NCI-H146 treated with DMSO at 0.1 percent for 48 hours (cell line): ENCODE measurements at regions not wholly inside any gene's neighbourhood (a gene's known extent, or its start where the extent isn't known, plus 50 kb on each side); places are given as distances from the start of the nearest gene placed in this dataset.

ENCODE experiments used
- DNase-seq: peaks from one replicate; lab custom pipeline; 2025; ENCODE audit not compliant: unreplicated experiment; lab: John Stamatoyannopoulos, UW

DNA sequence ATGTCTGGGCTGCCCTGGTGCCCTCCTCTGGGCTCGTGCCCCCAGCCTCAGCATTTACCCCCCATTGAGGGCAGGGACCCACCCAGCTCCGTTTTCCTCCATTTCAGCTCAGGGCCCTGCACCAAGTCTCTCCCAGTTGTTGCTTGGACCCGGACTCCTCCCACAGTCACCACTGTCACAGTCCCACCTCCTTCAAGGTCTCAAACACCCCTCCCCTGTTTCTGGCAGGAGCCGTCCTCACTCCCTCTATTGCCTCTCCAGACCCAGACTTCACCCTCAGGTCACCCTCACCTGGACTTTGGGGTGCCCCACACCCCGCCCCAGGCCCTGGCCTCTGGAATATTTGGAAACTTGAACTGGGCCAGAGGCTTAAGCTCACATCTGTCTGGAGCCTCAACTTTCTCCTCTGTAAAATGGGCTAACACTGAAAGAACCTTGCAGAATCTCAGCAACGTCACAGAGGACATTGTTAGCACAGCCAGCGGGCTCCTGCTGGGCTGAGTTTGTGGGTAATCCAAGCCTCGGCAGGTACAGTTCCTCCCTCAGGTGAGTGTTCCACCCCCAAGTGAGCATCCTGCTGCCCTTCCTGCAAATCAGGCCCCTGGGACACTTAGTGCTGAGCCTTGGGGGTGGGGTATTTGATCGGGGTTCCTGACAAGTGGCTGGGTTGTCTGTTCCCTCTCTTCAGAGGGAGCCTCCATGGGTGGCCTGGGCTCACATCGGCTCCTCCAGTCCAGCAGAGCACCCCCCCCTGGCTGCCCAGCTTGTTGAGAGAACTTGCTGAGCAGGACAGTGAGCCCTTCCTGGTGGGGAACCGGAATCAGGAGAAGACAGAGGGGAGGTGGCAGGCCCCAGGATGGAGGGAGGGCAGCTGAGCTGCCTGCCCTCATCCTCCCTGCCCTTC lies 130.1 kb downstream of the C9orf50 start:
- DNase-seq: no peak

- DNase-seq: no peak
Observed at GRCh38 chr9:129489838-129490582, 130.9 kb downstream of the C9orf50 start.

GRCh38 chr9:129487658-129488483 lies 133.0 kb downstream of the C9orf50 start:
- no peak for DNase-seq

- no peak for DNase-seq
Observed at GRCh38 chr9:129486756-129487657, 133.9 kb downstream of the C9orf50 start.

- DNase-seq: no peak
Observed at GRCh38 chr9:129485145-129485774, 135.6 kb downstream of the C9orf50 start.

GRCh38 chr9:129484352-129485000 lies 136.4 kb downstream of the C9orf50 start:
- DNase-seq: no peak

DNA sequence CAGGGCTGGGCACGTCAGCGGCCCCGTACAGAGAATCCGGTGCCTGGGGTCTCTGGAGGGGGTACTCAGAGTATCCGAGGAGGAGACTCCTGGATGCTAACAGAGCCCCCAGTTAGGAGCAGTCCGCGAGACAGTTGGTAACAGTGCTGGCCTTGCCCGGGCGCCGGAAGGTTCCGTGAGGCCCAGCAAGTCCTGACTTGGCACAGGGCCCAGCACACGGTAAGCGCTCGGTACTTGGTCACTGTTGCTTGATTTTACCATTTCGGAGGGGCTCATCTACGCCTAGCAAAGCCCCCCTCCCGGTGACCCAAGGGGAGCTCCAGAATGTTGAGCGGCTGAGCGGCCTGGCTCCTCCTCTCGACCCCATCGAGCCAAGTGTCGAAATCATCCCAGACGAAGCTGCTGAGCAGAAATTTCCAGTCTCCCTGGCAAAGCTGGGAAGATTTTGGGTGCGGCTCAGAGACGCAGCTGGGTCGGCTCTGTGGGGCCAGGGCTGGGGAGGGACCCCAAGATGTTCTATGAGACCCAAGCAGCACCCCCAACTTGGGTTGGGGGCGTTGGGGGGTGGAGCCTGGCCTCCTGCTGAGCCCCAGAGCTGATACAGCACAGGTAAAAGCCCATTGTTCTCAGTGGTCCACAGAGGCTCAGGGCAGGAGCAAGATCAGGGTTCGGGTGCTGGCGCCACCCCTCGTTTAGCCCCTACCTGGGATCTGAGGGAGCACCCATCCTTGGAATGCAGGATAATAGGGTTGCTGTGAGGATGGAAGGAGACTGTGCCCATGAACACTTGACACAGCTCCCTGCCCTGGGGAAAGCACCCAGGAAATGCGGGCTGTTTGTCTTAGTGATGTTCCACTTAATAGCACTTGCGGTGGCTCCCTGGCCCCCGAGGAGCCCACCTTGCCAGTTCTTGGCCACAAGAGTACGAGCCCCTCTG lies 137.2 kb downstream of the C9orf50 start:
- DNase-seq: no peak

GRCh38 chr9:129482521-129483414 lies 138.1 kb downstream of the C9orf50 start:
- DNase-seq: no peak

- no peak for DNase-seq
Observed at GRCh38 chr9:129481810-129482511, 138.9 kb downstream of the C9orf50 start.

DNA sequence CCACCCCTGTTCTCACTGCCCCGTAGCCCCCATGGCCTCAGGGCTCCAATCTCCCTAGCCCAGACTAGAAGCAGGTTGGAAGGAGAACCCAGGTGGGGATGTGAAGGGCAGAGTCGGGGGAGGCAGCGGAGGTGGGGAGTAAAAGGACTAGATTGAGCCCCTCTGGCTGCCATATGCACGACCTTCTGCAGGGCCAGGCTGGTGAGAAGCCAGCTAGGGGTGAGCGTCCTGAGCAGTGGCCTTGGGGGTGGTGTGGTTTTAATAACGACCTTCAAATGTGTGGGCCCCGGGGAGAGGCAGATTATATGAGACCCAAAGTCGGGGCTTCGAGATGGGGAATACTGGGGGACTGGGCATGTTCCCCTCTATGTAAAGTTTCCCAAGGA lies 139.5 kb downstream of the C9orf50 start:
- no peak for DNase-seq

DNA sequence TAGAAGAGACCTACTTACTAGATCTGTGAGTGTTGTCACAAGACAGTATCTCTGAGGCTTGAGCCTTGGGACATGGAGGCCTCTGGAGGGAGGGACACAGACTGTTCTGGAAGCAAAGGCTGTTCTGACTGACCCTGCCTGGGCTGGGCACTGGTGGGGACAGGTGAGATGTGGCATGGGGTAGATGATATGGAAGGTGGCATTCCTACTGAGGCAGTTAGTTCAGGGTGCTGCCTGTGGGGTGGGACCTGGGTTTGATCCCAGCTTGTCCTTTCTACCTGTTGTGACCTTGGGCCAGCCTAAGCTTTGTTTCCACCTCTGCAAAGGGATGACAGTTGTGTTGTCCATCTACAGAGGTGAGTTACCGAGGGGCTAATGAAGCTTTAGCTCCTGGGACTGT lies 140.2 kb downstream of the C9orf50 start:
- DNase-seq: no peak

DNA sequence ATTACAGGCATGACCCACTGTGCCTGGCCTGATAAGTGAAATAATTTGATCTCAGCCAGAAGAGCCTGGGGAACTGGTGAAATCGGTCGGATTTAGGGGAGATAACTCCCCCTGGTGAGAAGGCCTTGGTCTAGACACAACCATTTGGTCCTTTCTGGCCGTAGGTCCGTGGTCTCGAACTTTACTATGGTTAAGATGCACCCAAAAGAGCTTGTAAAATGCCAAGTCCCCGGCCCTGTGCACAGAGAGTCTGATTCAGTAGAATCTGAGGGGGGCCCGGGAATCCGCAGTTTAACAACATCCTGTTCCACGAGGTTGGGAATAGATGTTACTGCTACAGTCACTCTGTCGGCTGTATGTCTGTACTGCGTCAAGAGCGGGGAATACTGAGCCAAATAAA lies 140.7 kb downstream of the C9orf50 start:
- DNase-seq: no peak

DNA sequence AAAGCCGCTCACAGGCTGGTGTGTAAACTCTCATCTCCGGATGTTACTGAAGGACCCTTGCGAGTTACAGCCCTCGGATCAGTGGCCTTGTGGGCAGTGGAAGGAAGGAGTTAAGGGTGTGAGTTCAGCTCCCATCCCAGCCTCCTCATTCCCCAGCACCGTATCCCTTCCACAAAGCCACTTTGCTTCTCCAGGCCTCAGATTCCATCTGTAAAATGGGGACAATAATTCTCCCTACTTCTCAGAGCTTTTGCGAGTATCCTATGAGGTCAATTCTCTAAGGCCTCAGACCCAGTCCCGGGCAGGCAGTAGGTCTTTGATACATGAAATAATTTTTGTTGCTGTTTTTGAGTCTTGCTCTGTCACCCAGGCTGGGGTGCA lies 141.3 kb downstream of the C9orf50 start:
- no peak for DNase-seq

- no peak for DNase-seq
Observed at GRCh38 chr9:129478961-129479630, 141.8 kb downstream of the C9orf50 start.

GRCh38 chr9:129478461-129478860 lies 142.4 kb downstream of the C9orf50 start:
- no peak for DNase-seq
